NCI-H1694 (cell line): ENCODE measurements at regions not wholly inside any gene's neighbourhood (a gene's known extent, or its start where the extent isn't known, plus 50 kb on each side); places are given as distances from the start of the nearest gene placed in this dataset.

Experiments used
- DNase-seq: peaks from one replicate; lab custom pipeline; 2025; lab: John Stamatoyannopoulos, UW

DNA sequence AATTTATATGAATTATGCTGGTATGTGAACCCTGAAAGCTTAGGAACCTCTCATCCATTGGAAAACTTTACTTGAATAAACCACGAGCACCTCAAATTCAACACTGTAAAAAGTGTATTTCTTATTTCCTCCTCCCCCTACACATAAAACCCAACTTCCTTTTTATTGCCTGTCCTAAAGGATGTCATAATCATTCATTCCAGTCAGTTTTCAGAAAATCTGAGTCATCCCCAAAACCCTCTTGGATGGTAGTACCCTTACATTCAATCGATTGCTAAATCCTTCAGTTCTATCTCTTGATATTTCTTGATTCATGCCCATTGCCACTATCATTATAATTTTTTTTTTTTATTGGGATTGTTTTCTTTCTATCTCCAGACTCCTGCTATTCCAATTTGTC is 91.1 kb upstream of the ATP8A1 start:
- DNase-seq, result no peak

DNA sequence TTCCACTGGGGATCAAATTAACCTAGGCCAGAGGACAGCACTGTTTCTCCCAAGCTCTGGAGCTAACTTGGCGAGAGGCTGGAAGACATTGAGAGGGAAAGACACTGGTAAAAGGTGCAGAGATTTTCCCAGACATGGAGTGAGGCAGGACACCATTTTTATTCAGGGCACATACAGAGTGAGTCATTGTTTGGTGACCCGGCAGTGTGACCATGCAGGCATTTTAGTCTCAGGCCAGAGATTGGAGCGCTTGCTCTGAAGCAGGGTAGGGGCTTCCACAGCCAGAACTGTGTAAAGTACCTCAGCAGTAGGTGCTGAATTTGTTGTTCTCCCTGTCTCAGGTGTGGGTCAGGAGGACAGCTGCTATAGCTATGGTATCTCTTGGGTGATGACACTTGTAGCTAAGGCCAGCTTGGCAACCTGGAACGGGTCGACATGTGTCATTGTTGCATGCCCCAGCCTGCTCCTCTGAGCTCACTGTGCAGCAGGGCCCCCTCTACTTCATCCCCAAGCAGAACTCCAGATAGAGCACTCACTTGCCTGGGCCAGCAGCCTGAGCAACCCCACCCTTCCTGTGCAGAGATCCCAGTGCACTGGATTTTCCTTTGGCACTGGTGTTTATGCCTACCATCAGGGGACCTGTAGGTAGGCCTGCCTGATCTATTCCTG is 79.8 kb upstream of the ATP8A1 start:
- DNase-seq, result no peak

DNA sequence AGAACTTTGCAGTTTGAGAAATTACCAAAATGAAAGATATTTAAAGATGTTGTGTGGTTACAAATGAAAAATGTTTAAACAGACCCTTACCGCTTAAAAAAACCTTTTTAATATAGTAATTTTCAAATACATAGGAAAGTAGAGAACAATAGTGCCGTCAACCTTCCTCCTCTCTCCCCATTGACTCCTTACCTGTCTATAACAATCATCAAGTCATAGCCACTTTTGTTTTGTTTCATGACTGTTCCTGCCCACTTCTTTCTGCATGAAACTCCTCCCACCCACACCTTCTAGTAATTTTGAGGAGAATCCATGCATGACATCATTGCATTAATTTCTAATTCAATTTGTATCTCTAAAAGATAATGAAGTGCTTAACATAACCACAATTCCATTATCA is 76.5 kb upstream of the ATP8A1 start:
- DNase-seq, result no peak

DNA sequence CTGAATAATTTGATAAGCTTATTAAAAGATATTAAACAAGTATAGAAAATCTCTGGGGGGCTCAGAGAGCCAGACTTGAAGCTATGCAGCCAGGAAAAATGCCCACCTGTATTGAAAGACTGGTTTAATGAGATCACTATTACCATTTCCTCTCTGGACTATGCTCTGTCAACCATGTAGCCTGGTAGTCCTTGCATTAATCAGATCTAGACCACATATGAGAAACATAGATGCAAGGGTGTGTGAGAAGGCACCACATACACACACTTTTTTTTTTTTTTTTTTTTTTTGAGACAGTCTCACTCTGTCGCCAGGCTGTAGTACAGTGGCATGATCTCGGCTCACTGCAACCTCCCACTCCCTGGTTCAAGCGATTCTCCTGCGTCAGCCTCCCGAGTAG is 75.9 kb upstream of the ATP8A1 start:
- no peak for DNase-seq

DNA sequence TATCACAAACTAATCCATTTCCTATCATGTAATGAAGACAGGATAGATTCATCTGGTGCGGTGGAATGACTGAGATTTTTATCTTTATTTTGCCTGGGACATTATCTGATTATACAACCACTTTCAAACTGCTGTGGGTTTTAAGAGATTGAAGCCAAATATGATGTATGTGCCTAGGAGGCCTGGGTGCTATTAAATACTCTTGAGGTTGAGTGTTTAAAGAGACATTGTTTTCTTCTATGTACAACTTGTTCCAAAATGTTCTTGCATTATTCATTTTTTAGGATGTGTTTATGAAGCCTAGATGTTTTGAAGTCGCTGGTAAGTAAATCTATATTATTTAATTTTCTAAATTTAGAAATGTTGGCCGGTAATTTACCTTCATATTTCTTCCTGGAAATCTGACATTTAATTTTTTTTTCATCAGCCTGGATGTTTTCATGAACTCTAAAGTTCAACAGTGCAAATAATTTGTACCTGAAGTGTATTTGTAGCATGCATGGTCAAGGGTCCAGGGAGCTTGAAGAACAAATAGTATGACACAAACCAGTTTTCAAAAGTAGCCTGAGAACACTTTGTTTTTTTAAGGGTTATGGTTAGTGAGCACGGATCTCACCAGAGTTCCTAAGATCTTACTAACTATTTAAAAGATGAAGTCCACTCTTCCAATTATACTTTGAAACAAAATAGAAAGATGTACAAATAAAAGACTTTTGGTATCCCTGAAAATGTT is 72.8 kb upstream of the ATP8A1 start:
- no peak for DNase-seq

DNA sequence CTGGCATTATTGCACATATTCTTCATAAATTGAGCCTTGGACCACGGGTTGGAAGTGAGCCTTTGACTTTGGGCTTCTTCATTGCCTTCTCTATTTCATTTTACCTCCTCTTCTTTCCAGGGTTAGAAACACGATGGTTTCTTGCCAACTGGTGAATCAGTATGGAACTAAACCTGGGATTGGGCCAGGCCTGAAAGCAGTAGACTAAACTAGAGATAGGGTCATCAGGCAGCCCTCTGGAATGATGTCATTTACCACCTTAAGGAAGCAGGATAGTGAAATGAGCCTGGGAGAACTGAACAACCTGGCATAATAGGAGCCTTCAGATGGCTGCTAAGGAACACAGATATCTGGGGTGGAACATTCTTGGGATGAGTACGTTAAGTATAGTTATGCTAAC is 67.5 kb upstream of the ATP8A1 start:
- no peak for DNase-seq

DNA sequence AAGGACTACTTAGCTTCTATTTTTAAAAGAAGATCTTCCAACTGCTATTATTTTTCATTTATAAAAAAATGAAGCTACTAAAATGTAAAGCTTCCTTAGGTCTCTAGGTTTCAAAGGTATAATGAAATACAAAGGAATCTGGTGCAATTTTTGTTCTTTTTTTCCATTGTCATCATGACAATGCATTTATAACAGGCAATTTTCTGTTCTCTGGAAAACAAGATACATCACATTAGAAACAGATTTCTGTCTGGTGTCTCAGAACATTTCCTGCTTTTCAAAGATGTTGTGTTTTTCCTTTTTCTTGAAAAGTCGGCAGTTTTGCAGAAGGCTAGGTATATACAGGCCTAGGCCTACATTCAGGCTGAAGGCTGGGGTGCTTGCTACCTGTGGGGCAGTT is 63.6 kb upstream of the ATP8A1 start:
- no peak for DNase-seq

DNA sequence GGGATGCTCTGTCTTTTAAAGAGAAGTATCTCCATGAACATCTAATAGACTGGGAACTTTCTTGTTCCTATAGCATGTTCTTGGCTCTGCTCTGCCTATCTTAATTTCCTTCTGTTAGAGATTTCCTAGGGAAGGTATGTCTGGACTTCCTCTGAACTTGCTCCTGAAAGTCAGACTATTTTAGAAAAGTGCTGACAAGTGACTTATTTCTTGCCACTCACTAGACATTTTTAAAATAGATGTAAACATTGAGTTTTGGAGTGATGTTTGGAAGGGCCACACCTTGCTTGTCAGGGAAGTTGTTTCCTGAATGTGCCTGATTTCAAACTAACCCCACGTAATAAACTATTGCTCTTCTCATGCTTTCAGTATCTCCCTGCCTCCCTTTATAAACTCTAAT is 62.4 kb upstream of the ATP8A1 start:
- no peak for DNase-seq

DNA sequence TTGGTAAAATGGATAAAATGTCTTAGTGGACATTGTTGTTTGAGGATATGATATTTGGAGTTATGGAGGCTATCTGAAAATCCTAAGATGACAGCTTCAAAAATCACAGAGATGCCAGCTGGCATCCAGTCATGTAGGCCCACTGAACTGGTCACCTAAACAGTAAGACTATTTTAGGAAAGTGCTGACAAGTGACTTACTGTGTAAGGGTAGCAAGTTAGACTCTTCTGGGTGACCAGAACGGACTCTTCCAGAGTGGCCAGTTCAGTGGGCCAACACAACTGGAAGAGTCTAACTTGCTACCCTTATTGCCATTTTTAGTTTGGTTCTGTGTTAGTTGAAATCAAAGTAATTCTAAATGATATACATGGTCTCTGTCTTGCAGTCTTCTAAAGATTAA is 61.4 kb upstream of the ATP8A1 start:
- DNase-seq, result no peak

DNA sequence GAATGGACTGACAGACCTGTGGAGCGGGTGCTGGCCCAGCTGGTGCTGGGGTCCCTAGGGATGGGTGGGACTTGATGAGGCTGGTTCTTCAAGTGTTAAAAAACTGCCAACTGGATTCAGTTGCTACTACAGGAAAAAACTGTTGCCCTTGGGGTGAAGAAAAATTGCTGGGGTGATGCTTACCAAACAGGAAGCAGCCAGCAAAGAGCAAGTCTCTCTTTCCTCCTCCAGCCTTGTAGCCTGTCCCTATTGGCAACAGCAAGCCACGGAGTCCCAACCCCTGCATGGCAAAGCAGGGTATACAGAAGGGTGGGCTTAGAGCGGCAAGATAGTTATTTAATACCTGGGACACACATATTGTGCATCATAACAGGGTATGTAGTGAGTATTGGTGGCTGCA is 60.1 kb upstream of the ATP8A1 start:
- DNase-seq, result no peak

DNA sequence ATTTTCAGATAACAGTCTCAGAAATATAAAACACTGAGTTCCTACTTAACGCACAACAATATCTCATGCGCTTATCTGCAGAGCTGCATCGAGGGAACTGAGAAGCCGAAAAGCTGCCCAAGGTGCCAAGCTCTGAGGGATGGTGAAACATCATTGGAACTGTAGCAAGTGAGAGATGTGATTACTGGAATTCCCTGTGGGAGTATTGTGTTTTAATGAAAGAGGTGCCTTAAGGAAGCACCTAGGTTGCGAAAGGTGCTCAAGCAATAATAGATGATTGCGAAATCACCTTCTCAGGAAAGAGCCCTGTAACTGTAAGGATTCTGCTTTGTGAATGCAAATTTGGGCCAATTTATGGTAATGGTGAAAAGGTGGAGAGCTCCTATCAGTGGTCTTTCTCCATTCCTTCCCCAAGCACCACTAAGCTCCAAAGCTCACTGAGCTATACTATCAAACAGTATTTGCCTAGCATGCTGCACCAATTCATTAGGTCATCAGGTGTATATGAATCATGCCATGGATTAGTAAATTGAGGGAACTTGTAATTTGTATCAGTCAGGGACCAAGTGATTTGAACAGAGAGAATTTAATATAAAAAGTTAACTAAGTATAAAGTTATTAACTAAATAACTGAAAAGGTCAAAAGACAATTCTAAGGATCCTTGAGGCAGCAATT is 59.0 kb upstream of the ATP8A1 start:
- DNase-seq, result no peak

DNA sequence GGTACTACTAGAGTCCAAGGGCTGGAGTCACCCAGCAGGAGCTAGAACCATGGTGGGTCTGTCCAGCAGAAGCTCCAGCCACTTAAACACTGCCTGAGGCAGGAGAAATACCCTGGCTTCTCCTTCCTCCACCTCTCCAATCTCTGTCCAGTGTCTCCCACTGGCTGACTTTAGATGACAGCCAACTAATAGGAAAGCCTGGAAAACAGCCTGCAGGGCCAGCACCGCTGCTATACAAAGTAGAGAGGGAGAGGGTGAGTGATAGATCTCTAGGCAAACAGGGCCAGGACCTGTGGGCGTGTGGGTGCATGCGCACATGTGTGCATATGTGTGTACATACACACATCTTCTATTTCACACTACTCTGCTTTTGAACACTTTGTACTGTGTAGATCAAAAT is 56.5 kb upstream of the ATP8A1 start:
- no peak for DNase-seq

DNA sequence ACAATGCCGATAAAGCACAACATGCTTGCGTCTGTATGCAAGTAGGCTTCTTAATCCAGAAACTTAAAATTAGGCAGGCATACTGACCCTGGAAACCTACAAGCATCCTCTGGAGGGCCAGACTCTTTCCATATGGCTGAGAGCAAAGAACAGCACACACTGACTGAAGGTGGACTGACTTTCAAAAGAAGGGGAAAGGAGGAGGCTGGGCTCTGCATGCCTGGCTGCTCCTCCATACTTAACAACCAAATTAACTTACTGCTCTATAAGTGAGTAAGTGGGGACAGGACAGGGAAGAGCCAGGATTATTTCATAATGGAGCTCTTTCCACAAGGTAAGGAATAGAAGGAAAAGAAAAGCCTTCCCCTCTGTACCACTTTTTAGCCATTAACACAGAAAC is 55.9 kb upstream of the ATP8A1 start:
- no peak for DNase-seq

DNA sequence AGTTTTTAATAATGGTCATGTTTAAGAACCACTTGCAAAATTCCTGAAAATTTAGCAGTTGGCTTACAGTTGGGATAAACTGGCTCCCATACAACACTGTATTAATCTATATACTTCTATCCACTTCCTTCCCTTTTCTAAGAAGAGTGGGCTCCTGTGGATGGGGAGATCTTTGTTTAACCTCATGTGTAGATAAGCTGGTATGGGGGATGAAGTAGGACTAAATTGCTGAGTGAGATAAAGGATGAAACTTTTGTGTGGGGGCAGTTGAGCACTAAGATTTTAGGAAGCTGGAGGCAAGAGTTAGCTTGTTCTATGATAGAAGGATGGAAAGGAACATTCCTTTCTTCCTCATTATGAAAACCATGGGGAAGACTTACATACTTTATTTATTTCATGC is 54.6 kb upstream of the ATP8A1 start:
- no peak for DNase-seq

DNA sequence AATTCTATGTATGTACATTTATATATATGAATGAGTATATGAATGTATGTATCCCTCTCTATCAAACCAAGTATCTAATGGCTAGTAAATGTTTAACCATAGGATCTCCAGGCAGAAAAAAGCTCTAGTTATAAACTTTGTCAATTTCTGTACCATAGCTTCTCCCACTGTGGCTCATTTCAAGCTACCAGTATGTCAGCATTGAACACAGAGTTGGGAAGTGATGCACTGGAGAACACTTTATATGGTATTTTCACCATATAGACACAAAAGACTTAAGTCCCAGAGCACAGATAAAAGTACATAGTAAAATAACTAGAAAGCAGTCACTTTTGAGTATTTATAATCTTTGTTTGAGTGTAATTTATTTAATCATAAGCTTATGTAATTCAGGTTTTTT is 53.9 kb upstream of the ATP8A1 start:
- no peak for DNase-seq

DNA sequence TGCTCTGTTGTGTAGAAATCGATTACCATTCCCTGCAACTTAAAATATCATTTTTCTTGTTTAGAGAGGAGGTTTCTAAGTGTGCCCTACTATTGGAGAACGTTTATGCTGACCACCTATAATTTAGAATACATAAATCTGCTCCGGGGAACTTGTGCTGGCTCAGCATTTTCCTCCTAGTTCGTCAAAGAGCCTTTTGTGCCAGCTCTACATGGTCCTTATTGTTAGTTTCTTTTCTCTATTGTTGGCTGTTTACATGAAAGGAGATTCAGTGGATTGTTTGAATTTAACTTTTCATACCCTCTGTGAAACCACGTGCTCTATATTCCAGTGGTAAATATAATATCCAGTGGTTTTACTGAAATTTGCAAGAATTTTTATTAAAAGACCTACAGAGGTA is 53.4 kb upstream of the ATP8A1 start:
- no peak for DNase-seq

DNA sequence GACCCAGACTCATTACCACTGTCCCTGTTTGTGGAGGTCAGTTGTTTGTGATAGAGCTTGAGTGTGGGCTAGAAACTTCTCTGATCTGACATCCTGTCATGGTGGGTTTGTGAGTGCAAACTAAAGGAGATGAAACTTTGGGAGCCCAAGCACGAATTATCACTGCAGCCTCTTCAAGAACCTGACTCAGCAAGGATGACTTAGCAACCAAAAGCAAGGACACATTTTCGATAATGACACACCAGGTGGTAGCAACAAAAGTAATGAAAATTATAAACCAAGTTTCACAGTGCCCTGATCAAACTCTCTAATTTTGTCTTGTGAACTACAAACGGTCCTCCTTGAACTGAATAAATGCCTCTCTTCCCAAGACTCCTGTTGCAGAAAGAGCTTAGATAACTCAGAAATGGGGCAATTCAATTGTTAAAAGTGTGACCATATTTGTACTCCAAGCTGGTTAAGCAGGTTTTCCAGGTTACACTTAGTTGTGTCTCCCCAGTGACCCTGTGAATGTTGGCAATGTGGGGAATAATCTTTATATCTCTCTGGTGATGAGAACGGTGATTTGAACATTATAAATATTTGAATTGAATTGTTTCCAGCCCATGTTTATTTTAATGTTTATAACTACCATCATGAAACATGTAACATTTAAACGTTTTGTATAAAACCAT is 52.6 kb upstream of the ATP8A1 start:
- DNase-seq, result no peak

DNA sequence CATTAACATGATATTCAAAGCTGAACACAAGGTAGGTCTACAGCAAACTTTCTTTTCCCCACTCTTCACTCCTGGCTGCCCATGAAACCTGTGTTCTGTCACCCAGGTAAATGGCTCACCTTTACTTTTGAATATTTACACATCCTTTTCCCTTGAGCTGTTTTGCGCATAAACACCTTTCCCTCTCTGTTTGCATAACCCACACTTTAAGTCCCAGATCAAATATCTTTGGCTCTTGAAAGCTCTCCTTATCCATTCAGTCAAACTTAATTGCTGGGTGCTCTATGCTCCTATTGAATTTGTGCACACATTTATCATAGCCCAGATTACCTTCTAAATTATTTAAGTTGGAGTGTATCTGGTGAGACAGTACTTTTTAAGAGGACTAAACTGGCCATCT is 51.7 kb upstream of the ATP8A1 start:
- no peak for DNase-seq
